Kidney (tissue), 13 donors: ENCODE measurements at regions not wholly inside any gene's neighbourhood (a gene's known extent, or its start where the extent isn't known, plus 50 kb on each side); places are given as distances from the start of the nearest gene placed in this dataset.

Source experiments
- DNase-seq, 5 donors: peaks; one replicate each; pipeline ENCODE4 v3.0.0-alpha.2; 2013 to 2020
- FAIRE-seq: peaks from 2 replicates; lab custom pipeline; 2012; peaks lifted over from hg19 to GRCh38; lab: Jason Lieb, UNC
- H3K27ac ChIP-seq, 2 donors: one replicate each; pipeline ENCODE4 v1.7.0; 2013; ENCODE audit warnings: low read depth in 2 of 2, low read length in 2 of 2, inconsistent platforms in 1 of 2
- H3K27me3 ChIP-seq: one replicate; pipeline ENCODE4 v1.7.1; 2013; ENCODE audit warnings: low read length, inconsistent platforms; ENCODE audit not compliant: control insufficient read depth, insufficient read depth
- H3K36me3 ChIP-seq, 3 donors: one replicate each; pipeline versions ENCODE4 v1.7.0 to v1.7.1; 2013; ENCODE audit warnings: low read length in 3 of 3, control low read depth in 1 of 3, inconsistent platforms in 1 of 3; ENCODE audit not compliant: insufficient read depth in 3 of 3, control insufficient read depth in 2 of 3
- H3K4me1 ChIP-seq, 3 donors: one replicate each; pipeline versions ENCODE4 v1.7.0 to v1.7.1; 2013; ENCODE audit warnings: low read length in 3 of 3, inconsistent platforms in 1 of 3, low read depth in 1 of 3; ENCODE audit not compliant: control insufficient read depth in 2 of 3, insufficient read depth in 2 of 3
- H3K4me3 ChIP-seq, 3 donors: one replicate each; pipeline versions ENCODE4 v1.7.0 to v1.8.1; 2013; ENCODE audit warnings: low read length in 3 of 3, control low read depth in 1 of 3, inconsistent platforms in 1 of 3
- H3K9ac ChIP-seq, 3 donors: one replicate each; pipeline versions ENCODE4 v1.7.0 to v1.7.1; 2013; ENCODE audit warnings: low read length in 3 of 3, control low read depth in 1 of 3, inconsistent platforms in 1 of 3
- H3K9me3 ChIP-seq, 3 donors: one replicate each; pipeline versions ENCODE4 v1.7.0 to v1.7.1; 2013; ENCODE audit warnings: low read length in 3 of 3, control low read depth in 1 of 3, inconsistent platforms in 1 of 3; ENCODE audit not compliant: control insufficient read depth in 2 of 3, insufficient read depth in 1 of 3
- CTCF ChIP-seq: IDR thresholded peaks from 3 replicates; pipeline ENCODE4 v1.5.1; 2012; ENCODE audit warnings: mild to moderate bottlenecking, moderate library complexity, borderline replicate concordance; ENCODE audit not compliant: insufficient read depth; ENCODE audit errors: extremely low read depth
- intact Hi-C: fragments of 100-400 bp; cut with DNase I; formaldehyde crosslinking; loops from one replicate; pipeline ENCODE4 v1.11.1; 2022
- donor health status: control.
- donor health status: control.
- donor health status: control.
- donor health status: control.
- donor health status: control.
- donor health status: DM: yes; HTN: yes; CAD: no.
- donor health status: Normal renal cell carcinoma (clear cell type).

- no peaks in the 10 kb centered on the region for H3K27me3 ChIP-seq
- no peak overlapping the region for H3K9ac ChIP-seq
- H3K27ac ChIP-seq = no peak overlapping the region
- FAIRE-seq (no peak), DNase-seq (no peak)
- H3K9me3 ChIP-seq = no peaks in the 10 kb centered on the region
- intact Hi-C loops = no loop called here
- no peaks in the 10 kb centered on the region for H3K36me3 ChIP-seq
- no peak for TF ChIP-seq CTCF
- H3K4me1 ChIP-seq = no peaks in the 10 kb centered on the region
- no peak overlapping the region for H3K4me3 ChIP-seq
Observed at GRCh38 chr4:136516371-136516770, 1015.9 kb downstream of the PCDH18 start.

GRCh38 chr4:136505020-136505419, 1027.3 kb downstream of the PCDH18 start:
- intact Hi-C loops = no loop called here
- H3K27me3 ChIP-seq = no peaks in the 10 kb centered on the region
- no peak overlapping the region for H3K9ac ChIP-seq
- H3K27ac ChIP-seq = no peak overlapping the region
- H3K4me1 ChIP-seq = no peaks in the 10 kb centered on the region
- H3K9me3 ChIP-seq = no peaks in the 10 kb centered on the region
- H3K4me3 ChIP-seq = no peak overlapping the region
- H3K36me3 ChIP-seq = no peaks in the 10 kb centered on the region
- no peak for DNase-seq
- no peak for TF ChIP-seq CTCF
- FAIRE-seq = no peak

GRCh38 chr4:136495851-136496250, 1036.4 kb downstream of the PCDH18 start:
- H3K36me3 ChIP-seq = no peaks in the 10 kb centered on the region
- no peak for FAIRE-seq
- H3K4me1 ChIP-seq = no peaks in the 10 kb centered on the region
- no peak overlapping the region for H3K9ac ChIP-seq
- DNase-seq = no peak
- no peak overlapping the region for H3K27ac ChIP-seq
- H3K4me3 ChIP-seq = no peak overlapping the region
- intact Hi-C loops = no loop called here
- no peaks in the 10 kb centered on the region for H3K27me3 ChIP-seq
- no peaks in the 10 kb centered on the region for H3K9me3 ChIP-seq
- TF ChIP-seq CTCF = no peak

GRCh38 chr4:136495076-136495475, 1037.2 kb downstream of the PCDH18 start:
- intact Hi-C loops = no loop called here
- TF ChIP-seq CTCF = no peak
- H3K4me3 ChIP-seq = no peak overlapping the region
- no peaks in the 10 kb centered on the region for H3K4me1 ChIP-seq
- no peaks in the 10 kb centered on the region for H3K36me3 ChIP-seq
- DNase-seq (no peak), FAIRE-seq (no peak)
- no peaks in the 10 kb centered on the region for H3K27me3 ChIP-seq
- no peak overlapping the region for H3K9ac ChIP-seq
- H3K9me3 ChIP-seq = no peaks in the 10 kb centered on the region
- H3K27ac ChIP-seq = no peak overlapping the region
